Activated CD4-positive, alpha-beta T cell treated with anti-CD3 and anti-CD28 coated beads, Interleukin-2, amount 50 U/mL, for 4 hours (primary cell): ENCODE measurements at regions not wholly inside any gene's neighbourhood (a gene's known extent, or its start where the extent isn't known, plus 50 kb on each side); places are given as distances from the start of the nearest gene placed in this dataset.

Experiments used
- DNase-seq, 2 experiments: peaks; one replicate each; pipeline ENCODE4 v3.0.0-alpha.2; 2020

DNA sequence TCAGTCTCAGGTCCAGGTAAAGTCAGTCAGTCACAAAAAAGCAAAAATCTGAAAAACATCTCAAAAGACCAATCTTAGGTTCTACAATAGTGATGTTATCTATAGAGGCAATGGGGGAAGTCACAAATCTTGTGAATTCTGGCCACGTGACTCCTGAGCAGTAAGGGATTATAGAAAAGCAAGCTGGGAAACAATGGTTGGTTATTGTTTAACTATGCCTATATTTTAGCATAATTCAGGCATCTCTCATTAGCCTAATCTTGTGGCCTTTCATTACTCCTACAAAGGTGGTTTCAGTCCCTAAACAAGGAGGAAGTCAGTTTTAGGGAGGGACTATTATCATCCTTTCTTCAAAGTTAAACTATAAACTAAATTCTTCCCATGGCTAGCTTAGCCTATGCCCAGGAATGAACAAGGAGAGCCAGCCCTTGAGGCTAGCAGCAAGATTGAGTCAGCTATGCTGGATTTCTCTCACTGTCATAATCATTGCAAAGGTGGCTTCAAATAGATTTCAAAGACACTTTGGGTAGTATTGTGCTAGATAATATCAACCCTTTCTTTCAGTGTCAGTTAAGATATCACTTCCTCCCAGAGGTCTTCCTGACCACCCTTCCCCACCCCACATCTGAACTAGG lies 56.4 kb upstream of the ITGA6 start:
- DNase-seq = no peak

DNA sequence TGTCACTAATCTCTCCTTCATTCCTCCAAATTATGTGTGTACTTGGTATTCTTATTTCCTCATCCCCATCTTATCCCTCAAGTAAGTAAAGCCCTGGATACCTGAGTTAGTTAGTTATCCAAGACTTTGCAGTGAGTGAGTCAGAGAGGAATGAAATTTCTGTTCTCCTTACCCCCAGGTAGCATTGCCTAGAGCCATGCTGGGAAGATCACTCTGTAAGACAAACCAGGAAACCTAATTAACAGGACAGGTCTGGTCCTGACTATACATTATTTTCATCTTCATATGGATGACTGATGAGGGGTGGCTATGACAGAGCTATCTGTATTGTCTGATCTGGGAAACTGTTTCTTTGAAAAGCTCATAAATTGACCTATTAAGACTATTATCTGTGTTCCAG lies 55.0 kb upstream of the ITGA6 start:
- DNase-seq = no peak

DNA sequence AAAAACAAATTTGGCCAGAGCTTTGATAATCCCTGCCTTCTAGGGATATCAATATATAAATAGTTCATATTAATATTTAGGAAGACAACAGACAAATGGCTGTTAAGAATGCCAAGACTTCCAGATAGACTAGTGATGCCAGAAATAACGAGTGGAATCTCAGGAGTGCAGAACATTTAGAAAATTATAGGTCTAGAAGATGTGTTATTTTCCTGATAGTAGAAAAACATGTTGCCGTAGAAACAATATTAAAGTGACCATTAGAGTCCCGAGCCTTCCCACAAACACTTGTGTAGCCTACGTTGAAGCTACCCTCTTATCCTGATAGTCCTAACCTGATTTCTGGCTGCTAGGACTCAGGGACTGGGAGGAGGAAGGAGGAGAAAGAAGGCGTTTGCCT lies 54.3 kb upstream of the ITGA6 start:
- no peak for DNase-seq

DNA sequence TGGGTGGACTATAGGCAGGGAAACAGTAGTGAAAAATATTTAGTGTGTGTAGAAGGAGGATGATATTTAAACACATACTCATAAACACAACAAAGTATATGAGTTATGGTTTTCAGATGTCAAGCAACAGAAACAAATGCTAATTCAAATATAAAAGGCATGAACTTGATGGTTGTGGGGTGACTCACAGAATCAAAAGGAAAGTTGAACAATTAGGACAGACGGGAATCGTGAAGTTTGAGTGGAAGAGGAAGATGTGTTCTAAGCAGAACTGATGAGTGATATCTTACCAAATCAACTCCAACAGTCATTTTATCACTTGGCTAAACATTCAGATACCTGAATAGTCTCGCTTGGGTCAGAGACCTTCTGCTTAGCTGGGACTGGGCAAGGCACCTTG lies 53.6 kb upstream of the ITGA6 start:
- DNase-seq = no peak

DNA sequence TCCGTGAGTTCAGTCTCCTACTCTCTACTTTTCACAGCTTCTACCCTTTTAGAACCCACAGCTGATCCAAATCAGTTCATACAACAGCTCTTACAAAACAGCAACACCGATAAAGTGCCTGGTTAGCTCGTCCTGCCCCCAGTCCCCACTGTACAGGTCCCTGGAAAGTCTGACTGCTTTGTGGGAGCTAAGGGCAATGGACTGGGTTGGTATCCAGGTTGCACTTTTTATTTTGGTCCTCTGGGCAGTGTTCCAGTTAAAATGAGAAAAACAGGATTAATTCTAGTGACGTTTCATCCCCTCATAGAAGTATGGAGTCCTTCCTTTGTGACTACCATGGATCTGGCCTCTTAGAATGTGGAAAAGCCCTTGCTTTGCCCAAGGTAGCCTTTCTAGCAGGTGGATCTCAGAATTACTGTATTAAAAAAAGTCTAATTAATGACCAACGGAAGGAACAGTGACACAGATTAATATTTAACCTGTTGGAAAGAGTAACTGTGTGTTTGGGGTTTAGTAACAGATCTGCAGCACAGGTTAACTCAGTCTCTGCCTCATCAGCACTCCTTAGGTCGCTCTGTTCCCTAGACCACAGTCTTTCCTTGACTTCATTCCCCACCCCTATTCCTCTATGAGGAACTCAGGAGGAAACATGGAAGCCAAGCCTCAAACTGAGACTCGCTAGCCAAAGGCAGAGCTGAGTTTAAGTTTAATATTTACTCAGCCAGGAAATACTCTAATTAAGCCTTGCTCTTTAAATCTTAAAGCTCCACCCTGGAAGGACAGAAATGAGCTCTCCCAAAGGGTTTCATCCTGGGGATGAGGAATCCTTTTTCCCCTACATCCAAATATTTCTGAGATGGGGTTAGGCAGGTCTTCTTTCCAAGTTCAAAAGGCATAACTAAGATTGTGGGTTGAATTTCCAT lies 52.8 kb upstream of the ITGA6 start:
- no peak for DNase-seq

DNA sequence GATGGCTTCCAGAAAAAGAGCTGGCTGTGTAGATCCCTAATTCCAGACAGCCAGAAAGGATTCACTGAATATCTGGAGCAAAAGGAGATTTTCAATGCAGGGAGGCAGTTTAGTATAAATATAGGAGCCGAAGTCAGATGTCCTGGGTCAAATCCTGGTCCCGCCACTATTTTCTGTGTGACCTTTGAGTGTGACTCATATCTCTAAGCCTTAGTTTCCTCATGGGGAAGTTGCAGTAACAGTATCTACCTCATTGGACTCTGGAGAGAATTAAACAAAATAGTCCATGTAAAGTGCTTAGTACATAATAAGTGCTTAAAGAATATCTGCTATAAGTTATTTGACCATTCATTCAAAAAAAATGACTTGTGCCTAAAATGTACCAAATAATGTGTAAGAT lies 52.1 kb upstream of the ITGA6 start:
- no peak for DNase-seq

DNA sequence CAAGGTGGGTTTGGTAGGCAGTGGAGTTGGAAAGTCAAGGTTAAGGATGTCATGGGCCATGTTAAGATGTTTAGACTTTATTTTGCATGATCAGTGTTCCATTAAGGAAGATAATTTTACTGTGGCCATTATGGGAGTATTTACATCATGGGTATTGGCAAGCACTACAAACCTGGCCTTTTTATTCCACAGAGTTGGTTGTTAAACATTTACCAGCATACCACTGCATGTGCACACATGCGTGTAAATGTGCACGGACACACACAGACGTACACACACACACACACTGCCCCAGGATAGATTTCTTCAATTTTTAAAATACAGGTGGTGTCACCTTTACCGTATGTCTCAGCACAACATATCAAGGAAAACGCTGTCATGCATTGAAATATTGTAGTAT lies 51.4 kb upstream of the ITGA6 start:
- no peak for DNase-seq

DNA sequence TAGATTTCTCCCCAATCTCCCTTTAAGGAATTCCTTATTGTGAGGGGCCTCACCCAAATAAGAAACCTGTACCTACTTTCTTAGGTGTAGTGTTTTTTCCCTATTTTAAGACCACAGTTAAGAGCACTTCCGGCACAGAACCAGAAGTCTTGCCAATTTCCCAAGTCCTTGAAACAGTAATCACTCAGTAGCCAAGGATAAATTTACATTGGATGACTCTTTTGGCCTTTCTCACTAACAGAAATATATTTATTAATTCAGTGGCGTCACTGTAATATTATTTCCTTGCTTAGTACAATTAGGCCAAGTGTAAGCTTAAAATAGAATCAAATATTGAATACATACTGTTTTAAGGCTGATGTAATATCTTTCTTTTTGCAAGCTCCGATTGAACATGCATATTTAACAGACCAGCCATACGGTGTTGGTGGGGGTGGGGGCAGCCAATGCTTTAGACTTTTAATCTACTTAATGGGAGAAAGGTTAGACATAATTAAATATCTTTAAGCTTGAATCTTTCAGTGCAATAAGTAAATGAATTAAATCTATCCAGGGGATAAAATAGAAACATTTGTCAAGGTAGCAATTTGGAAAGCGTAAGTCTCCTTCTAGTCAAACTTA lies 50.8 kb upstream of the ITGA6 start:
- no peak for DNase-seq

DNA sequence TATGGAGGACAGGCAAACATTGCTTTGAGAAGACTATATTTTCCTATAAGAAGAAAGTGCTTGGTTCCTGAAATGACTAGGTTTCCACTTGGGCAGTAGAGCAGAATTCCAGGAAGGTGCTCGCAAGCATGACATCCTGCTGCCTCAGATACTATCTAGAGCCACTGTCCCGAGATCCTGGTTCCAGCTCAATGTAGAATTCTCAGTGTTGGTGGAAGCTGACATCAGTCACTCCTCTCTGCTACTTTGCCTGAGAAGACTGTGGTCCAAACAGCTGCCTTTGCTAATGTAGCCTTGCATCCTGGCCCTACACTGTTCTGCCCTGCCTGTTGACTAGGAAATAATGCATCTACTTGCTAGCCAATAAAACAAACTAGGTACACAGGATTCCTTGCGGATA lies 50.0 kb upstream of the ITGA6 start:
- DNase-seq = no peak
